K562 (cell line): ENCODE measurements at regions not wholly inside any gene's neighbourhood (a gene's known extent, or its start where the extent isn't known, plus 50 kb on each side); places are given as distances from the start of the nearest gene placed in this dataset.

Experiments used
- ATAC-seq: fragments of 200-7000 bp; cut with Tn5 transposase; 3 replicates; pipeline ENCODE4 v1.9.1; 2020; ENCODE audit warnings: moderate library complexity
- BruUV-seq: library from RNA; stranded (reverse); fragments of 400-500 nt; replicated peaks from 2 replicates; lab custom pipeline; 2021; lab: Mats Ljungman, UMichigan
- CTCF ChIA-PET: fragments of 300-600 bp; formaldehyde crosslinking; extraction: SDS; loops from one replicate; lab custom pipeline; 2021; ENCODE audit warnings: low intra/inter-chr PET ratio; lab: Yijun Ruan, JAX
- POLR2A ChIA-PET: fragments of 300-600, 350-650 bp; sonication (Branson Sonifier 250); formaldehyde crosslinking; extraction: SDS; loops from one replicate; lab custom pipeline; 2021; ENCODE audit warnings: antibody characterized with exemption, inconsistent platforms; lab: Yijun Ruan, JAX
- DNase-seq, 4 experiments: peaks; one replicate each; pipeline versions ENCODE4 v3.0.0 to v3.0.0-alpha.2; 2011 to 2018; ENCODE audit warnings: low spot score in 3 of 4, mixed read lengths in 3 of 4; ENCODE audit errors: extremely low read depth in 1 of 4
- FAIRE-seq: peaks from 2 replicates; lab custom pipeline; 2011; peaks lifted over from hg19 to GRCh38; lab: Jason Lieb, UNC
- H2AFZ ChIP-seq: 2 replicates; pipeline ENCODE4 v1.6.0; 2011; ENCODE audit warnings: low read depth, low read length, control low read depth, inconsistent platforms
- H3K27ac ChIP-seq: fragments of 200-600 bp; 3 replicates; pipeline ENCODE4 v1.8.0; 2011; ENCODE audit warnings: low read depth, mild to moderate bottlenecking, control low read depth, inconsistent platforms, low read length, moderate library complexity, mixed read lengths; ENCODE audit errors: extremely low read depth
- H3K27me3 ChIP-seq, 2 experiments: fragments of 300-600 bp in 1 of 2; 2 replicates in 1 of 2; 3 replicates in 1 of 2; pipeline versions ENCODE4 v1.6.0 to v1.8.0; 2011; ENCODE audit warnings: inconsistent platforms in 2 of 2, low read length in 2 of 2, mild to moderate bottlenecking in 1 of 2, mixed read lengths in 1 of 2, moderate library complexity in 1 of 2; ENCODE audit not compliant: control insufficient read depth in 2 of 2, insufficient read depth in 2 of 2
- H3K36me3 ChIP-seq: fragments of 300-600 bp; 3 replicates; pipeline ENCODE4 v1.8.0; 2011; ENCODE audit warnings: mild to moderate bottlenecking, low read length, inconsistent platforms; ENCODE audit not compliant: control insufficient read depth, insufficient read depth
- H3K4me1 ChIP-seq, 2 experiments: fragments of 200-600 bp in 1 of 2; replicated peaks in 1 of 2; 2 replicates in 1 of 2; 3 replicates in 1 of 2; pipeline versions ENCODE4 v1.5.1 to v1.8.0; 2011; ENCODE audit warnings: inconsistent platforms in 2 of 2, low read length in 2 of 2, mild to moderate bottlenecking in 1 of 2, mixed read lengths in 1 of 2, moderate library complexity in 1 of 2; ENCODE audit not compliant: control insufficient read depth in 2 of 2, insufficient read depth in 2 of 2
- H3K4me2 ChIP-seq: 2 replicates; pipeline ENCODE4 v1.6.1; 2011; ENCODE audit warnings: low read length, control low read depth, inconsistent platforms, mixed read lengths; ENCODE audit not compliant: insufficient read depth
- H3K4me3 ChIP-seq: fragments of 200-600 bp; sonication (generic), shearing (Covaris generic); 2 replicates; pipeline ENCODE4 v1.5.1; 2016; ENCODE audit warnings: control low read depth, inconsistent platforms
- H3K79me2 ChIP-seq: fragments of 200-600 bp; 3 replicates; pipeline ENCODE4 v1.8.0; 2011; ENCODE audit warnings: low read length, inconsistent platforms; ENCODE audit not compliant: control insufficient read depth, insufficient read depth
- H3K9ac ChIP-seq, 2 experiments: 2 replicates each; pipeline versions ENCODE4 v1.6.0 to v1.6.1; 2011; ENCODE audit warnings: low read depth in 2 of 2, low read length in 2 of 2, control low read depth in 1 of 2, inconsistent platforms in 1 of 2, mild to moderate bottlenecking in 1 of 2, mixed read lengths in 1 of 2; ENCODE audit not compliant: insufficient read depth in 1 of 2
- H3K9me1 ChIP-seq: one replicate; pipeline ENCODE4 v1.6.0; 2011; ENCODE audit warnings: inconsistent platforms, mild to moderate bottlenecking, low read length, moderate library complexity; ENCODE audit not compliant: control insufficient read depth, insufficient read depth
- H3K9me3 ChIP-seq: replicated peaks from 2 replicates; pipeline ENCODE4 v1.5.1; 2011; ENCODE audit warnings: low read depth, low read length, inconsistent platforms; ENCODE audit not compliant: control insufficient read depth, insufficient read depth
- H4K20me1 ChIP-seq: replicated peaks from 2 replicates; pipeline ENCODE4 v1.6.1; 2011; ENCODE audit warnings: low read length, inconsistent platforms, mixed read lengths; ENCODE audit not compliant: control insufficient read depth, insufficient read depth
- BHLHE40 ChIP-seq: IDR thresholded peaks from 2 replicates; pipeline ENCODE4 v1.6.1; 2011; ENCODE audit warnings: low read length, improper control_type of control experiment
- CBFA2T2 ChIP-seq: fragments of 450-650 bp; conservative IDR thresholded peaks from 2 replicates; pipeline ENCODE4 v1.6.1; 2017; ENCODE audit warnings: mild to moderate bottlenecking
- CC2D1A ChIP-seq: fragments of 450-650 bp; IDR thresholded peaks from 2 replicates; pipeline ENCODE4 v1.6.1; 2017; ENCODE audit warnings: mild to moderate bottlenecking
- CREB1 ChIP-seq, 2 experiments: sonication (generic) in 1 of 2; formaldehyde crosslinking in 1 of 2; IDR thresholded peaks; 2 replicates each; pipeline versions ENCODE4 v1.6.1 to v1.8.0; 2012 to 2022; ENCODE audit warnings: inconsistent platforms in 1 of 2, mild to moderate bottlenecking in 1 of 2, missing genetic modification reagents in 1 of 2, moderate library complexity in 1 of 2
- CTBP1 ChIP-seq: fragments of 450-650 bp; IDR thresholded peaks from 2 replicates; pipeline ENCODE4 v1.6.1; 2016; ENCODE audit warnings: borderline replicate concordance
- DACH1 ChIP-seq: fragments of 450-650 bp; IDR thresholded peaks from 2 replicates; pipeline ENCODE4 v1.6.1; 2018; ENCODE audit not compliant: partially characterized antibody
- FOXO4 ChIP-seq: fragments of 450-650 bp; formaldehyde crosslinking; IDR thresholded peaks from 2 replicates; pipeline ENCODE4 v1.4.0; 2020; ENCODE audit warnings: mild to moderate bottlenecking, moderate library complexity
- HDAC1 ChIP-seq, 2 experiments: fragments of 450-650 bp; IDR thresholded peaks; 2 replicates each; pipeline ENCODE4 v1.6.1; 2016 to 2017; ENCODE audit warnings: inconsistent platforms in 1 of 2, mild to moderate bottlenecking in 1 of 2, moderate library complexity in 1 of 2
- LARP7 ChIP-seq: fragments of 450-650 bp; IDR thresholded peaks from 2 replicates; pipeline ENCODE4 v1.6.1; 2016
- MTA1 ChIP-seq: fragments of 450-650 bp; IDR thresholded peaks from 2 replicates; pipeline ENCODE4 v1.6.1; 2017; ENCODE audit warnings: borderline replicate concordance
- NR1H2 ChIP-seq: sonication (generic); formaldehyde crosslinking; IDR thresholded peaks from 2 replicates; pipeline ENCODE4 v1.4.0; 2020; ENCODE audit warnings: mild to moderate bottlenecking, missing genetic modification reagents
- PKNOX1 ChIP-seq: fragments of 450-650 bp; IDR thresholded peaks from 2 replicates; pipeline ENCODE4 v1.6.1; 2016
- RAD51 ChIP-seq: fragments of 450-650 bp; IDR thresholded peaks from 2 replicates; pipeline ENCODE4 v1.7.1; 2016; ENCODE audit warnings: low read depth, mild to moderate bottlenecking, borderline replicate concordance
- RBBP5 ChIP-seq: fragments of 200-600 bp; sonication (generic); IDR thresholded peaks from 2 replicates; pipeline ENCODE4 v1.6.1; 2012; ENCODE audit warnings: borderline replicate concordance, mild to moderate bottlenecking, low read length, control low read depth, inconsistent platforms; ENCODE audit not compliant: insufficient read depth, poor library complexity, severe bottlenecking
- TAL1 ChIP-seq: fragments of 450-650 bp; IDR thresholded peaks from 2 replicates; pipeline ENCODE4 v1.6.1; 2016; ENCODE audit warnings: mild to moderate bottlenecking
- ZNF280A ChIP-seq: fragments of 450-650 bp; IDR thresholded peaks from 2 replicates; pipeline ENCODE4 v1.6.1; 2018; ENCODE audit warnings: mild to moderate bottlenecking, low read depth; ENCODE audit not compliant: partially characterized antibody
- ZZZ3 ChIP-seq: fragments of 450-650 bp; IDR thresholded peaks from 2 replicates; pipeline ENCODE4 v1.6.1; 2016; ENCODE audit warnings: antibody characterized with exemption, mild to moderate bottlenecking, moderate library complexity
- whole genome bisulfite sequencing: fragments of 100-300 bp; shearing (Covaris generic); methylation state at CpG from one replicate; pipeline ENCODE4 v1.1.6; 2016; ENCODE audit warnings: low coverage, mixed read lengths; ENCODE audit not compliant: insufficient coverage; ENCODE audit errors: missing lambda C conversion rate; 5-methylcytosine and 5-hydroxymethylcytosine counted together
- in situ Hi-C: fragments of 300-500 bp; cut with MboI; formaldehyde crosslinking; loops from 4 replicates; pipeline ENCODE4 v1.15.0; 2018; ENCODE audit warnings: inconsistent platforms, mixed read lengths
- intact Hi-C: fragments of 100-400 bp; cut with micrococcal nuclease; formaldehyde crosslinking; loops from 2 replicates; pipeline ENCODE4 v1.14.2; 2022

- TF ChIP-seq MTA1: peak; percentile 28; the same call in 1 of the 2 replicates
- TF ChIP-seq PKNOX1: no peak
- TF ChIP-seq HDAC1 (IDR thresholded peaks at IDR 0.05): 0 out of 4 replicates have a peak, but pooled peaks of 1 of the 2 experiments have one; percentile 31
- no peak for TF ChIP-seq ZZZ3
Measured at GRCh38 chr6:28817808-28818145, 106.0 kb downstream of the TRIM27 start (continued).

GRCh38 chr6:28824793-28825731, 98.7 kb downstream of the TRIM27 start:
- H4K20me1 ChIP-seq: no peaks in the 10 kb centered on the region
- H3K27ac ChIP-seq: no peak overlapping the region
- no peaks in the 10 kb centered on the region for H3K9me3 ChIP-seq
- CTCF ChIA-PET: no interaction called here
- 6% methylated on average over 34 of the region's 34 CpGs for WGBS
- ATAC-seq (peak; percentile 80), FAIRE-seq (peak; percentile 40), DNase-seq (peak in 2 of 4 experiments; percentile 26 to 47)
- POLR2A ChIA-PET: interaction anchor here (0.6 to 2.8 kb wide), 9 partner anchors 8 to 1272 kb away, joined by 3 to 13 read pairs (median 4); no protein-coding TSS in a partner anchor
- peak overlapping the region; percentile 27 for H3K4me3 ChIP-seq
- H2AFZ ChIP-seq: peak overlapping the region; percentile 74
- H3K79me2 ChIP-seq: no peaks in the 10 kb centered on the region
- H3K4me2 ChIP-seq: peak overlapping the region; percentile 82
- no peaks in the 10 kb centered on the region for H3K36me3 ChIP-seq
- in situ Hi-C loops: loop anchor here (25.0 kb wide), 2 partner anchors 387 to 762 kb away; partner anchors contain the start of gene OR2H2
- peaks cover 0 to 10% of the 10 kb centered on the region in 2 experiments; a peak in 2 of 5 replicates for H3K27me3 ChIP-seq
- peaks cover 0 to 13% of the 10 kb centered on the region in 2 experiments; a peak in 2 of 5 replicates for H3K4me1 ChIP-seq
- intact Hi-C loops: no loop called here
- BruUV-seq: no TSS peak
- H3K9ac ChIP-seq: peak overlapping the region in 1 of 2 experiments; percentile 81; a peak in 2 of 4 replicates
- no peaks in the 10 kb centered on the region for H3K9me1 ChIP-seq
- TF ChIP-seq RAD51 (peak; percentile 57; the same call in 1 of the 2 replicates), NR1H2 (CRISPR knock-in tag) (no peak), ZNF280A (no peak), LARP7 (peak; percentile 76; the same call in 1 of the 2 replicates), CREB1 (IDR thresholded peaks at IDR 0.05) (no peak), CREB1 (CRISPR knock-in tag; IDR thresholded peaks at IDR 0.05) (no peak), RBBP5 (peak; percentile 67), BHLHE40 (peak; percentile 74), CC2D1A (peak; percentile 33; the same call in 1 of the 2 replicates), DACH1 (peak; percentile 34), TAL1 (0 out of 2 replicates have a peak, but pooled peaks have one; percentile 10), FOXO4 (no peak), CTBP1 (peak; percentile 38), CBFA2T2 (0 out of 2 replicates have a peak, but pooled peaks have one; percentile 16)
